PC-9 (cell line): ENCODE measurements at regions not wholly inside any gene's neighbourhood (a gene's known extent, or its start where the extent isn't known, plus 50 kb on each side); places are given as distances from the start of the nearest gene placed in this dataset.

Experiments
- EZH2 ChIP-seq: fragments of 200-600 bp; sonication (generic); IDR thresholded peaks from 2 replicates; pipeline ENCODE4 v1.8.0; 2017; ENCODE audit warnings: antibody characterized with exemption, low read depth
- TF ChIP-seq, protein P1 (sequence below): fragments of 200-600 bp; sonication (generic); conservative IDR thresholded peaks from 2 replicates; pipeline ENCODE4 v1.6.1; 2017; ENCODE audit warnings: mixed run types, antibody characterized with exemption, mild to moderate bottlenecking, moderate library complexity

DNA sequence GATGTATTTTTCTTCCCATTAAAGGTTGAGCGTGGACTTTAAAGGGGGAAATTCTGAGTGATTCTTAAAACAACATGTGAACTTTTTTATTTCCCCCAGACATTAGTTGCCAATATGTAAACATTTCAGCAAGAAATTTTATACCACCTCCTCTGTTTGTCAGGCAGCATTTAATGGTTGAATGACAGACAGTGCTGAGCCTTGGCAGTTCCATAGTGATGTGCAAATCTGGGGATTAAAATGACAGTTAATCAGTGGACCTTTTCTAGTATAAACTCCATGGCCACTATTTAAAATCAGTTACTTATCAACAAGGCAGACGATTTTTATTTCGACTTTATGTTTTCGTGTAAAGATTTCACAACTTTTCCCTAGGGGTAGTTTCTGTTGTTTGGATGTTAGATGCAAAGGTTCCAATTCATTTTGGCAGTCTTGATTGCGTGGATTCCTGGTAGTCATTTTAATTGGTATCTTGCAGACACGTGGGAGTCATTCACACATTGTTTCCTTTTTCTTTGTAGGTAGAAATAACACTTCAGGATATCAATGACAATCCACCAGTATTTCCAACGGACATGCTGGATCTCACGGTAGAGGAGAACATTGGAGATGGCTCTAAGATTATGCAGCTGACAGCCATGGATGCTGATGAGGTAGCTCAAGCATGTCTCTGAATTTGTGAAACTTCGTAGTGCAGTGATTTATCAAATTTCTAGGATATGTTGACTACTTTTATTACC, 83.7 kb downstream of the FAT4 start:
- TF ChIP-seq, protein P1, sequence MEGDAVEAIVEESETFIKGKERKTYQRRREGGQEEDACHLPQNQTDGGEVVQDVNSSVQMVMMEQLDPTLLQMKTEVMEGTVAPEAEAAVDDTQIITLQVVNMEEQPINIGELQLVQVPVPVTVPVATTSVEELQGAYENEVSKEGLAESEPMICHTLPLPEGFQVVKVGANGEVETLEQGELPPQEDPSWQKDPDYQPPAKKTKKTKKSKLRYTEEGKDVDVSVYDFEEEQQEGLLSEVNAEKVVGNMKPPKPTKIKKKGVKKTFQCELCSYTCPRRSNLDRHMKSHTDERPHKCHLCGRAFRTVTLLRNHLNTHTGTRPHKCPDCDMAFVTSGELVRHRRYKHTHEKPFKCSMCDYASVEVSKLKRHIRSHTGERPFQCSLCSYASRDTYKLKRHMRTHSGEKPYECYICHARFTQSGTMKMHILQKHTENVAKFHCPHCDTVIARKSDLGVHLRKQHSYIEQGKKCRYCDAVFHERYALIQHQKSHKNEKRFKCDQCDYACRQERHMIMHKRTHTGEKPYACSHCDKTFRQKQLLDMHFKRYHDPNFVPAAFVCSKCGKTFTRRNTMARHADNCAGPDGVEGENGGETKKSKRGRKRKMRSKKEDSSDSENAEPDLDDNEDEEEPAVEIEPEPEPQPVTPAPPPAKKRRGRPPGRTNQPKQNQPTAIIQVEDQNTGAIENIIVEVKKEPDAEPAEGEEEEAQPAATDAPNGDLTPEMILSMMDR: no peak
- no peak for TF ChIP-seq EZH2
